ENCODE measurements at regions not wholly inside any gene's neighbourhood (a gene's known extent, or its start where the extent isn't known, plus 50 kb on each side); places are given as distances from the start of the nearest gene placed in this dataset.
"Not testable (repeated sequence)": the region's sequence is repeated elsewhere in the genome, so short reads cannot be mapped to it uniquely, and the experiment has no call there.

- no peak for DNase-seq (ENCODE audit: low read depth in 2 of 3, low spot score in 1 of 3)
Observed at GRCh38 chr4:12124138-12124537, 695.4 kb upstream of the HS3ST1 start.

GRCh38 chr4:12123707-12124106 is 695.0 kb upstream of the HS3ST1 start:
- no peak for DNase-seq (ENCODE audit: low read depth in 2 of 3, low spot score in 1 of 3)

GRCh38 chr4:12122316-12122715 is 693.6 kb upstream of the HS3ST1 start:
- no peak for DNase-seq (ENCODE audit: low read depth in 2 of 3, low spot score in 1 of 3)

- no peak for DNase-seq (ENCODE audit: low read depth in 2 of 3, low spot score in 1 of 3)
Observed at GRCh38 chr4:12120968-12121367, 692.3 kb upstream of the HS3ST1 start.

- DNase-seq (ENCODE audit: low read depth in 2 of 3, low spot score in 1 of 3): no peak
Observed at GRCh38 chr4:12118651-12119213, 690.0 kb upstream of the HS3ST1 start.

GRCh38 chr4:12116009-12116552 is 687.4 kb upstream of the HS3ST1 start:
- no peak for DNase-seq (ENCODE audit: low read depth in 2 of 3, low spot score in 1 of 3)

GRCh38 chr4:12110627-12111026 is 681.9 kb upstream of the HS3ST1 start:
- no peak for DNase-seq (ENCODE audit: low read depth in 2 of 3, low spot score in 1 of 3)

- DNase-seq (ENCODE audit: low read depth in 2 of 3, low spot score in 1 of 3): not testable (repeated sequence)
Observed at GRCh38 chr4:12109056-12109455, 680.4 kb upstream of the HS3ST1 start.

- DNase-seq (ENCODE audit: low read depth in 2 of 3, low spot score in 1 of 3): no peak
Observed at GRCh38 chr4:12105519-12105918, 676.8 kb upstream of the HS3ST1 start.

- DNase-seq (ENCODE audit: low read depth in 2 of 3, low spot score in 1 of 3): not testable (repeated sequence)
Observed at GRCh38 chr4:12089920-12090319, 661.2 kb upstream of the HS3ST1 start.

GRCh38 chr4:12084690-12085089 is 656.0 kb upstream of the HS3ST1 start:
- no peak for DNase-seq (ENCODE audit: low read depth in 2 of 3, low spot score in 1 of 3)

GRCh38 chr4:12071316-12071715 is 642.6 kb upstream of the HS3ST1 start:
- DNase-seq (ENCODE audit: low read depth in 2 of 3, low spot score in 1 of 3): no peak

- no peak for DNase-seq (ENCODE audit: low read depth in 2 of 3, low spot score in 1 of 3)
Observed at GRCh38 chr4:12053966-12054365, 625.3 kb upstream of the HS3ST1 start.

GRCh38 chr4:12053556-12053955 is 624.9 kb upstream of the HS3ST1 start:
- no peak for DNase-seq (ENCODE audit: low read depth in 2 of 3, low spot score in 1 of 3)

GRCh38 chr4:12050357-12050756 is 621.7 kb upstream of the HS3ST1 start:
- DNase-seq (ENCODE audit: low read depth in 2 of 3, low spot score in 1 of 3): no peak

- DNase-seq (ENCODE audit: low read depth in 2 of 3, low spot score in 1 of 3): no peak
Observed at GRCh38 chr4:12042818-12043217, 614.1 kb upstream of the HS3ST1 start.

- no peak for DNase-seq (ENCODE audit: low read depth in 2 of 3, low spot score in 1 of 3)
Observed at GRCh38 chr4:12041828-12042227, 613.1 kb upstream of the HS3ST1 start.

GRCh38 chr4:12036450-12036849 is 607.8 kb upstream of the HS3ST1 start:
- DNase-seq (ENCODE audit: low read depth in 2 of 3, low spot score in 1 of 3): no peak

GRCh38 chr4:12028258-12028657 is 599.6 kb upstream of the HS3ST1 start:
- DNase-seq (ENCODE audit: low read depth in 2 of 3, low spot score in 1 of 3): no peak

GRCh38 chr4:12022409-12022808 is 593.7 kb upstream of the HS3ST1 start:
- no peak for DNase-seq (ENCODE audit: low read depth in 2 of 3, low spot score in 1 of 3)

- no peak for DNase-seq (ENCODE audit: low read depth in 2 of 3, low spot score in 1 of 3)
Observed at GRCh38 chr4:12016729-12017128, 588.0 kb upstream of the HS3ST1 start.

GRCh38 chr4:12005471-12005870 is 576.8 kb upstream of the HS3ST1 start:
- DNase-seq (ENCODE audit: low read depth in 2 of 3, low spot score in 1 of 3): no peak

GRCh38 chr4:11996581-11996980 is 567.9 kb upstream of the HS3ST1 start:
- not testable (repeated sequence) for DNase-seq (ENCODE audit: low read depth in 2 of 3, low spot score in 1 of 3)

Measured in stimulated activated CD4-positive, alpha-beta T cell treated with anti-CD3 and anti-CD28 coated beads, Interleukin-12 subunit alpha, Interleukin-12 subunit beta, amount 100 ng/mL, for 48 hours (primary cell).